ENCODE measurements at regions not wholly inside any gene's neighbourhood (a gene's known extent, or its start where the extent isn't known, plus 50 kb on each side); places are given as distances from the start of the nearest gene placed in this dataset.

DNA sequence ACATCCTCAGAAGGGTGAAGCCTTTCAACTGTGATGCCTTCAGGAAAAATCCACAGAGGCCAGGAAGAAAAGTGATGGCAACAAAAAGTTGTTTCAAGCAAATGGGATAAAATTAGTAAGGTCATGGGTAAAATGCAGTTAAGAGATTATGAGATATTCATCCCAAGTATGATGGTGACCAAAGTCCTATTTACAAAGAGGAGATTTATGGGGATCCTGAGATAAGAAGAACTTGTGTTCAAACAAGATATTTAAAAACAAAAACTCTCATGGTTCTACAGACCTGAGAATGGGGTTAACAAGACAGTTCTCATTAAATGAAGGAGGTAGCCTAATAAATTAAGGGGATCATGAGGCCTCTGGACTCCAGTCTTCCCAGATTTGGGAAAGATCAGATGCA is 184.4 kb downstream of the FCRL5 start:
- no peak for TF ChIP-seq POLR2A (IDR thresholded peaks at IDR 0.05)
- TF ChIP-seq, protein P1, sequence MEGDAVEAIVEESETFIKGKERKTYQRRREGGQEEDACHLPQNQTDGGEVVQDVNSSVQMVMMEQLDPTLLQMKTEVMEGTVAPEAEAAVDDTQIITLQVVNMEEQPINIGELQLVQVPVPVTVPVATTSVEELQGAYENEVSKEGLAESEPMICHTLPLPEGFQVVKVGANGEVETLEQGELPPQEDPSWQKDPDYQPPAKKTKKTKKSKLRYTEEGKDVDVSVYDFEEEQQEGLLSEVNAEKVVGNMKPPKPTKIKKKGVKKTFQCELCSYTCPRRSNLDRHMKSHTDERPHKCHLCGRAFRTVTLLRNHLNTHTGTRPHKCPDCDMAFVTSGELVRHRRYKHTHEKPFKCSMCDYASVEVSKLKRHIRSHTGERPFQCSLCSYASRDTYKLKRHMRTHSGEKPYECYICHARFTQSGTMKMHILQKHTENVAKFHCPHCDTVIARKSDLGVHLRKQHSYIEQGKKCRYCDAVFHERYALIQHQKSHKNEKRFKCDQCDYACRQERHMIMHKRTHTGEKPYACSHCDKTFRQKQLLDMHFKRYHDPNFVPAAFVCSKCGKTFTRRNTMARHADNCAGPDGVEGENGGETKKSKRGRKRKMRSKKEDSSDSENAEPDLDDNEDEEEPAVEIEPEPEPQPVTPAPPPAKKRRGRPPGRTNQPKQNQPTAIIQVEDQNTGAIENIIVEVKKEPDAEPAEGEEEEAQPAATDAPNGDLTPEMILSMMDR (IDR thresholded peaks at IDR 0.05 in 4 of 5, conservative IDR thresholded peaks at IDR 0.05 in 1 of 5) = no peak

Measured in gastrocnemius medialis (tissue), 4 donors.